ENCODE measurements at regions not wholly inside any gene's neighbourhood (a gene's known extent, or its start where the extent isn't known, plus 50 kb on each side); places are given as distances from the start of the nearest gene placed in this dataset.

DNA sequence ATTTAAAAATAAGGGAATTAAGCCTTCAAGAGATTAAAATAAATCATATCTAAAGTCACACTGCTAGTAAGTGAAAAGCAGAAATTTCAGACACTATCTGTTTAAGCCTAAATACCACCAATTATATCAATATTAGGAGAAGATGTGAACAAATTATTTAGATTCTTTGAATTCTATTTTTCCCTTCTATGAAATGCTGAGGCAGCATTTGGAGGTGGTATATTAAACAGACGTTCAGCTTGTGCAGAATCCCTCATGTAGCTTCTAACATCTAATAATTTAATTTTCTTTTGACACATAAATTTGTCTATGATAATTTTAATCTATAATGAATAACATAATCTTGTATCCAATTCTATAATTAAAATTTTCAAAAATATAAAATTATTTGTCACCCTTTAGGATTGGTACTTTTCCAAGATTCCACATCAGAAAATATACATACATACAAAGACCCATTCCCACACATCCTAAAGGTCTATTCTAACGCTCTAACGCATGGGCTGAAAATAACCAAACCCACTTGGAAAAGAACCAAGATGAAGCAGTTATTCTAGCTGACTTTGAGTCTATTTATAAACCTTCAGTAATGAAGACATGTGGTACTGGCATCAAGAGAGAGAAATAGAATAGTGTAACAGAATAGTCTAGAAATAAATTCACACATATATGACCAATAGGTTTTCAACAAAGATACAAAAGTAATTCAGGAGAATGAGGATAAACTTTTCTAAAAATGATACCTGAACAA lies 751.8 kb downstream of the GALC start:
- no peak for TF ChIP-seq POLR2A (IDR thresholded peaks at IDR 0.05; ENCODE audit: extremely low read depth, insufficient read length)
- TF ChIP-seq, protein P1, sequence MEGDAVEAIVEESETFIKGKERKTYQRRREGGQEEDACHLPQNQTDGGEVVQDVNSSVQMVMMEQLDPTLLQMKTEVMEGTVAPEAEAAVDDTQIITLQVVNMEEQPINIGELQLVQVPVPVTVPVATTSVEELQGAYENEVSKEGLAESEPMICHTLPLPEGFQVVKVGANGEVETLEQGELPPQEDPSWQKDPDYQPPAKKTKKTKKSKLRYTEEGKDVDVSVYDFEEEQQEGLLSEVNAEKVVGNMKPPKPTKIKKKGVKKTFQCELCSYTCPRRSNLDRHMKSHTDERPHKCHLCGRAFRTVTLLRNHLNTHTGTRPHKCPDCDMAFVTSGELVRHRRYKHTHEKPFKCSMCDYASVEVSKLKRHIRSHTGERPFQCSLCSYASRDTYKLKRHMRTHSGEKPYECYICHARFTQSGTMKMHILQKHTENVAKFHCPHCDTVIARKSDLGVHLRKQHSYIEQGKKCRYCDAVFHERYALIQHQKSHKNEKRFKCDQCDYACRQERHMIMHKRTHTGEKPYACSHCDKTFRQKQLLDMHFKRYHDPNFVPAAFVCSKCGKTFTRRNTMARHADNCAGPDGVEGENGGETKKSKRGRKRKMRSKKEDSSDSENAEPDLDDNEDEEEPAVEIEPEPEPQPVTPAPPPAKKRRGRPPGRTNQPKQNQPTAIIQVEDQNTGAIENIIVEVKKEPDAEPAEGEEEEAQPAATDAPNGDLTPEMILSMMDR (IDR thresholded peaks at IDR 0.05; ENCODE audit: low read depth, low read length), result no peak
- TF ChIP-seq, protein P2, sequence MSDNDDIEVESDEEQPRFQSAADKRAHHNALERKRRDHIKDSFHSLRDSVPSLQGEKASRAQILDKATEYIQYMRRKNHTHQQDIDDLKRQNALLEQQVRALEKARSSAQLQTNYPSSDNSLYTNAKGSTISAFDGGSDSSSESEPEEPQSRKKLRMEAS (IDR thresholded peaks at IDR 0.05; ENCODE audit: low read depth, low read length), result no peak

Measured in NB4 (cell line).